ENCODE measurements at regions not wholly inside any gene's neighbourhood (a gene's known extent, or its start where the extent isn't known, plus 50 kb on each side); places are given as distances from the start of the nearest gene placed in this dataset.

DNA sequence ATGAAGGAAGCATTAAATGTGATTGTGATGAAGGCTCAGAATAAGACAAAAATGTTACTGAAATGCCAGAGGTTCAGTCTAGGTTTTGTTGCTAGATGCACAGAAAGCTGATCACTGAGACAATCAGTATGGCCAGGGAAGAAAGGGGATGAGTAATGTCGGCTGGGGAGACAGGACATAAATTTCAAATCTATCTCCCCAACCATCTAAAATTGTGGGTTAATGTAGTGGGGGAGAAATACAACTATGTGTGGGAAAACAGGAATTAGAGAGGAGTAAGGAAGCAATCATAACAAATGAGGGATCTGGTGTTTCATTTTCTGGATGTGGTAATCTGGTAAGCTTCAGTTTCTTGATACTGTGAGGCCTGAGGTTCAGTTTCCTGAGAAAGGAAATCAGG lies 1111.0 kb downstream of the XPNPEP1 start:
- no peak overlapping the region for H3K27ac ChIP-seq (ENCODE audit: low read length)
- no peaks in the 10 kb centered on the region for H3K36me3 ChIP-seq (ENCODE audit: insufficient read depth, low read length)
- H3K27me3 ChIP-seq (ENCODE audit: insufficient read depth, low read depth, low read length): no peaks in the 10 kb centered on the region
- no peak overlapping the region for H3K4me2 ChIP-seq (ENCODE audit: low read length)
- no peak overlapping the region for H3K9ac ChIP-seq (ENCODE audit: low read length)
- H3K79me2 ChIP-seq (replicated peaks; ENCODE audit: insufficient read depth, low read length): no peaks in the 10 kb centered on the region
- TF ChIP-seq, protein P1, sequence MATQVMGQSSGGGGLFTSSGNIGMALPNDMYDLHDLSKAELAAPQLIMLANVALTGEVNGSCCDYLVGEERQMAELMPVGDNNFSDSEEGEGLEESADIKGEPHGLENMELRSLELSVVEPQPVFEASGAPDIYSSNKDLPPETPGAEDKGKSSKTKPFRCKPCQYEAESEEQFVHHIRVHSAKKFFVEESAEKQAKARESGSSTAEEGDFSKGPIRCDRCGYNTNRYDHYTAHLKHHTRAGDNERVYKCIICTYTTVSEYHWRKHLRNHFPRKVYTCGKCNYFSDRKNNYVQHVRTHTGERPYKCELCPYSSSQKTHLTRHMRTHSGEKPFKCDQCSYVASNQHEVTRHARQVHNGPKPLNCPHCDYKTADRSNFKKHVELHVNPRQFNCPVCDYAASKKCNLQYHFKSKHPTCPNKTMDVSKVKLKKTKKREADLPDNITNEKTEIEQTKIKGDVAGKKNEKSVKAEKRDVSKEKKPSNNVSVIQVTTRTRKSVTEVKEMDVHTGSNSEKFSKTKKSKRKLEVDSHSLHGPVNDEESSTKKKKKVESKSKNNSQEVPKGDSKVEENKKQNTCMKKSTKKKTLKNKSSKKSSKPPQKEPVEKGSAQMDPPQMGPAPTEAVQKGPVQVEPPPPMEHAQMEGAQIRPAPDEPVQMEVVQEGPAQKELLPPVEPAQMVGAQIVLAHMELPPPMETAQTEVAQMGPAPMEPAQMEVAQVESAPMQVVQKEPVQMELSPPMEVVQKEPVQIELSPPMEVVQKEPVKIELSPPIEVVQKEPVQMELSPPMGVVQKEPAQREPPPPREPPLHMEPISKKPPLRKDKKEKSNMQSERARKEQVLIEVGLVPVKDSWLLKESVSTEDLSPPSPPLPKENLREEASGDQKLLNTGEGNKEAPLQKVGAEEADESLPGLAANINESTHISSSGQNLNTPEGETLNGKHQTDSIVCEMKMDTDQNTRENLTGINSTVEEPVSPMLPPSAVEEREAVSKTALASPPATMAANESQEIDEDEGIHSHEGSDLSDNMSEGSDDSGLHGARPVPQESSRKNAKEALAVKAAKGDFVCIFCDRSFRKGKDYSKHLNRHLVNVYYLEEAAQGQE (IDR thresholded peaks at IDR 0.05; ENCODE audit: borderline replicate concordance): no peak
- TF ChIP-seq, protein P2, sequence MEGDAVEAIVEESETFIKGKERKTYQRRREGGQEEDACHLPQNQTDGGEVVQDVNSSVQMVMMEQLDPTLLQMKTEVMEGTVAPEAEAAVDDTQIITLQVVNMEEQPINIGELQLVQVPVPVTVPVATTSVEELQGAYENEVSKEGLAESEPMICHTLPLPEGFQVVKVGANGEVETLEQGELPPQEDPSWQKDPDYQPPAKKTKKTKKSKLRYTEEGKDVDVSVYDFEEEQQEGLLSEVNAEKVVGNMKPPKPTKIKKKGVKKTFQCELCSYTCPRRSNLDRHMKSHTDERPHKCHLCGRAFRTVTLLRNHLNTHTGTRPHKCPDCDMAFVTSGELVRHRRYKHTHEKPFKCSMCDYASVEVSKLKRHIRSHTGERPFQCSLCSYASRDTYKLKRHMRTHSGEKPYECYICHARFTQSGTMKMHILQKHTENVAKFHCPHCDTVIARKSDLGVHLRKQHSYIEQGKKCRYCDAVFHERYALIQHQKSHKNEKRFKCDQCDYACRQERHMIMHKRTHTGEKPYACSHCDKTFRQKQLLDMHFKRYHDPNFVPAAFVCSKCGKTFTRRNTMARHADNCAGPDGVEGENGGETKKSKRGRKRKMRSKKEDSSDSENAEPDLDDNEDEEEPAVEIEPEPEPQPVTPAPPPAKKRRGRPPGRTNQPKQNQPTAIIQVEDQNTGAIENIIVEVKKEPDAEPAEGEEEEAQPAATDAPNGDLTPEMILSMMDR (IDR thresholded peaks at IDR 0.05; ENCODE audit: poor library complexity, severe bottlenecking): no peak
- TF ChIP-seq RAD21 (conservative IDR thresholded peaks at IDR 0.05) (no peak), TAF1 (IDR thresholded peaks at IDR 0.05; ENCODE audit: low read depth) (no peak), SMC3 (conservative IDR thresholded peaks at IDR 0.05; ENCODE audit: poor library complexity) (no peak), EP300 (conservative IDR thresholded peaks at IDR 0.05; ENCODE audit: poor library complexity, severe bottlenecking) (no peak), EZH2 (IDR thresholded peaks at IDR 0.05; ENCODE audit: borderline replicate concordance, insufficient read depth, low read length, poor library complexity, severe bottlenecking) (no peak), MXI1 (conservative IDR thresholded peaks at IDR 0.05; ENCODE audit: poor library complexity, severe bottlenecking) (no peak), POLR2AphosphoS5 (IDR thresholded peaks at IDR 0.05) (no peak)
- H2AFZ ChIP-seq (ENCODE audit: low read depth, low read length): no peak overlapping the region
- no peaks in the 10 kb centered on the region for H3K9me2 ChIP-seq (ENCODE audit: insufficient read depth, low read length)
- no peaks in the 10 kb centered on the region for H4K20me1 ChIP-seq (ENCODE audit: insufficient read depth)
- no peaks in the 10 kb centered on the region for H3K9me3 ChIP-seq (ENCODE audit: low read length)
- no peaks in the 10 kb centered on the region for H3F3A ChIP-seq (ENCODE audit: insufficient read depth, low read length, poor library complexity, severe bottlenecking)
- no peak overlapping the region for H3K4me3 ChIP-seq (ENCODE audit: low read length)

DNA sequence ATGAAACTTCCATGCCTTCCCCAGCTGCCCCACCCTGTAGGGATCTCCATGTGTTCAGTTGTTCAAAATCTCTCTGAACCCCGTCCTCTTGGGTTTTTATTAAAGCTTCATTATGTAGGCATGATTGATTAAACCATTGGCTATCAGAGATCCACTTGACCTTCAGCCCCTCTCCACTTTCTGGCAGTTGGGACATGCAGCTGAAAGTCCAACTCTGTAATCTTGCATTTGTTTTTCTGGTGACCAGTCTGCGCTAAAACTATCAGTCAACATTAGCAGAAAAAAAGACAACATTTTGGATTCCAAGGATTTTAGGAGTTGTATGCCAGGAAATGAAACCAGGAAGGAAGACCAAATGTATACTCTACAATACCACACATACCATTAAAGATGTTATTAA lies 1115.1 kb downstream of the XPNPEP1 start:
- no peaks in the 10 kb centered on the region for H3K36me3 ChIP-seq (ENCODE audit: insufficient read depth, low read length)
- no peaks in the 10 kb centered on the region for H3K9me3 ChIP-seq (ENCODE audit: low read length)
- no peaks in the 10 kb centered on the region for H4K20me1 ChIP-seq (ENCODE audit: insufficient read depth)
- H2AFZ ChIP-seq (ENCODE audit: low read depth, low read length): no peak overlapping the region
- H3K9ac ChIP-seq (ENCODE audit: low read length): no peak overlapping the region
- no peak overlapping the region for H3K4me3 ChIP-seq (ENCODE audit: low read length)
- no peaks in the 10 kb centered on the region for H3K79me2 ChIP-seq (replicated peaks; ENCODE audit: insufficient read depth, low read length)
- H3K27me3 ChIP-seq (ENCODE audit: insufficient read depth, low read depth, low read length): no peaks in the 10 kb centered on the region
- TF ChIP-seq, protein P1 (IDR thresholded peaks at IDR 0.05; ENCODE audit: borderline replicate concordance): no peak
- TF ChIP-seq MXI1 (conservative IDR thresholded peaks at IDR 0.05; ENCODE audit: poor library complexity, severe bottlenecking) (no peak), EZH2 (IDR thresholded peaks at IDR 0.05; ENCODE audit: borderline replicate concordance, insufficient read depth, low read length, poor library complexity, severe bottlenecking) (no peak), TAF1 (IDR thresholded peaks at IDR 0.05; ENCODE audit: low read depth) (no peak), RAD21 (conservative IDR thresholded peaks at IDR 0.05) (no peak), EP300 (conservative IDR thresholded peaks at IDR 0.05; ENCODE audit: poor library complexity, severe bottlenecking) (no peak), SMC3 (conservative IDR thresholded peaks at IDR 0.05; ENCODE audit: poor library complexity) (no peak), POLR2AphosphoS5 (IDR thresholded peaks at IDR 0.05) (no peak)
- TF ChIP-seq, protein P2 (IDR thresholded peaks at IDR 0.05; ENCODE audit: poor library complexity, severe bottlenecking): no peak
- no peak overlapping the region for H3K27ac ChIP-seq (ENCODE audit: low read length)
- H3K9me2 ChIP-seq (ENCODE audit: insufficient read depth, low read length): no peaks in the 10 kb centered on the region
- H3F3A ChIP-seq (ENCODE audit: insufficient read depth, low read length, poor library complexity, severe bottlenecking): no peaks in the 10 kb centered on the region
- no peak overlapping the region for H3K4me2 ChIP-seq (ENCODE audit: low read length)
